HepG2 (cell line): ENCODE measurements at regions not wholly inside any gene's neighbourhood (a gene's known extent, or its start where the extent isn't known, plus 50 kb on each side); places are given as distances from the start of the nearest gene placed in this dataset.

ENCODE experiments used
- ATAC-seq: fragments of 200-7000 bp; cut with Tn5 transposase; 3 replicates; pipeline ENCODE4 v1.9.1; 2020; ENCODE audit warnings: mild to moderate bottlenecking, moderate library complexity
- BruUV-seq: library from RNA; stranded (reverse); fragments of 400-500 nt; replicated peaks from 2 replicates; lab custom pipeline; 2021; lab: Mats Ljungman, UMichigan
- CTCF ChIA-PET: fragments of 300-600 bp; formaldehyde crosslinking; extraction: SDS; loops from one replicate; lab custom pipeline; 2021; ENCODE audit warnings: low total read pairs, inconsistent platforms, low intra/inter-chr PET ratio; lab: Yijun Ruan, JAX
- POLR2A ChIA-PET: fragments of 350-600 bp; sonication (Branson Sonifier 250); formaldehyde crosslinking; loops from one replicate; lab custom pipeline; 2020; ENCODE audit warnings: antibody characterized with exemption, inconsistent platforms; lab: Yijun Ruan, JAX
- DNase-seq: peaks from one replicate; pipeline ENCODE4 v3.0.0-alpha.2; 2015; ENCODE audit warnings: low spot score
- FAIRE-seq: peaks from 3 replicates; lab custom pipeline; 2011; peaks lifted over from hg19 to GRCh38; lab: Jason Lieb, UNC
- H2AFZ ChIP-seq: one replicate; pipeline ENCODE4 v1.6.1; 2011; ENCODE audit warnings: low read length, inconsistent platforms
- H3K27ac ChIP-seq: fragments of 300-600 bp; 3 replicates; pipeline ENCODE4 v1.8.0; 2011; ENCODE audit warnings: mixed run types, mild to moderate bottlenecking, mixed read lengths, low read length, inconsistent platforms; ENCODE audit not compliant: insufficient read depth; ENCODE audit errors: extremely low read length
- H3K27me3 ChIP-seq, 2 experiments: fragments of 200-600 bp in 1 of 2; 2 replicates in 1 of 2; 3 replicates in 1 of 2; pipeline versions ENCODE4 v1.6.0 to v1.8.0; 2011; ENCODE audit warnings: low read length in 2 of 2, mild to moderate bottlenecking in 2 of 2, moderate library complexity in 2 of 2, inconsistent platforms in 1 of 2; ENCODE audit not compliant: insufficient read depth in 2 of 2, control insufficient read depth in 1 of 2
- H3K36me3 ChIP-seq, 2 experiments: fragments of 200-600 bp in 1 of 2; replicated peaks in 1 of 2; 2 replicates in 1 of 2; 3 replicates in 1 of 2; pipeline versions ENCODE4 v1.5.1 to v1.8.0; 2011; ENCODE audit warnings: low read length in 2 of 2, inconsistent platforms in 1 of 2; ENCODE audit not compliant: insufficient read depth in 2 of 2, control insufficient read depth in 1 of 2
- H3K4me1 ChIP-seq: 2 replicates; pipeline ENCODE4 v1.5.1; 2012; ENCODE audit warnings: low read length, inconsistent platforms; ENCODE audit not compliant: insufficient read depth
- H3K4me2 ChIP-seq: 2 replicates; pipeline ENCODE4 v1.6.0; 2011; ENCODE audit warnings: low read depth, low read length, inconsistent platforms
- H3K4me3 ChIP-seq, 3 experiments: fragments of 200-600 bp in 1 of 3; sonication (generic), shearing (Covaris generic) in 1 of 3; replicated peaks in 1 of 3; 2 replicates each; pipeline ENCODE4 v1.5.1; 2011 to 2016; ENCODE audit warnings: low read length in 3 of 3, inconsistent platforms in 2 of 3, low read depth in 2 of 3, mild to moderate bottlenecking in 2 of 3, control low read depth in 1 of 3, mixed read lengths in 1 of 3; ENCODE audit not compliant: insufficient read depth in 1 of 3
- H3K79me2 ChIP-seq: one replicate; pipeline ENCODE4 v1.6.1; 2011; ENCODE audit warnings: low read length, inconsistent platforms; ENCODE audit not compliant: insufficient read depth
- H3K9ac ChIP-seq: 2 replicates; pipeline ENCODE4 v1.6.0; 2011; ENCODE audit warnings: mild to moderate bottlenecking, low read depth, low read length, inconsistent platforms; ENCODE audit not compliant: insufficient read depth
- H3K9me3 ChIP-seq: 2 replicates; pipeline ENCODE4 v1.5.1; 2012; ENCODE audit warnings: mild to moderate bottlenecking, low read length
- H4K20me1 ChIP-seq: 2 replicates; pipeline ENCODE4 v1.6.0; 2011; ENCODE audit warnings: inconsistent platforms, mild to moderate bottlenecking, low read length, moderate library complexity; ENCODE audit not compliant: insufficient read depth
- CBX5 ChIP-seq: sonication (generic); formaldehyde crosslinking; IDR thresholded peaks from 2 replicates; pipeline ENCODE4 v1.4.0; 2020; ENCODE audit warnings: missing genetic modification reagents, borderline replicate concordance
- CEBPB ChIP-seq: IDR thresholded peaks from 2 replicates; pipeline ENCODE4 v1.6.1; 2011; ENCODE audit warnings: low read depth, low read length, improper control_type of control experiment, borderline replicate concordance
- EHMT2 ChIP-seq: fragments of 200-600 bp; sonication (generic); IDR thresholded peaks from 2 replicates; pipeline ENCODE4 v1.7.0; 2017; ENCODE audit warnings: antibody characterized with exemption, low read depth, low read length, borderline replicate concordance
- JUND ChIP-seq: sonication (generic); formaldehyde crosslinking; IDR thresholded peaks from 2 replicates; pipeline ENCODE4 v1.8.0; 2022; ENCODE audit warnings: mild to moderate bottlenecking, missing genetic modification reagents
- KLF16 ChIP-seq, 2 experiments: sonication (generic) in 1 of 2; formaldehyde crosslinking in 1 of 2; IDR thresholded peaks; 2 replicates each; pipeline versions ENCODE4 v1.6.1 to v1.8.0; 2016 to 2023; ENCODE audit warnings: missing genetic modification reagents in 2 of 2, missing compliant biosample characterization in 1 of 2
- MTF1 ChIP-seq: sonication (generic); formaldehyde crosslinking; IDR thresholded peaks from 2 replicates; pipeline ENCODE4 v1.5.0; 2020; ENCODE audit warnings: missing genetic modification reagents
- NFE2 ChIP-seq: sonication (generic); formaldehyde crosslinking; IDR thresholded peaks from 2 replicates; pipeline ENCODE4 v1.4.0; 2020; ENCODE audit warnings: missing genetic modification reagents
- POGZ ChIP-seq: sonication (generic); formaldehyde crosslinking; IDR thresholded peaks from 2 replicates; pipeline ENCODE4 v1.4.0; 2020; ENCODE audit warnings: mild to moderate bottlenecking, missing genetic modification reagents
- TCF12 ChIP-seq, 2 experiments: fragments of 450-650 bp in 1 of 2; sonication (generic) in 1 of 2; formaldehyde crosslinking in 1 of 2; IDR thresholded peaks; 2 replicates each; pipeline versions ENCODE4 v1.6.1 to v1.8.0; 2017 to 2022; ENCODE audit warnings: antibody characterized with exemption in 1 of 2, mild to moderate bottlenecking in 1 of 2, missing genetic modification reagents in 1 of 2, moderate library complexity in 1 of 2
- TFDP2 ChIP-seq: sonication (generic); formaldehyde crosslinking; IDR thresholded peaks from 2 replicates; pipeline ENCODE4 v1.4.0; 2020; ENCODE audit warnings: missing genetic modification reagents
- ZFX ChIP-seq: sonication (generic); formaldehyde crosslinking; IDR thresholded peaks from 2 replicates; pipeline ENCODE4 v1.4.0; 2020; ENCODE audit warnings: mild to moderate bottlenecking, low read depth, missing genetic modification reagents, moderate library complexity
- ZNF224 ChIP-seq: sonication (generic); formaldehyde crosslinking; IDR thresholded peaks from 2 replicates; pipeline ENCODE4 v1.5.0; 2020; ENCODE audit warnings: mild to moderate bottlenecking, missing genetic modification reagents
- ZNF329 ChIP-seq: sonication (generic); formaldehyde crosslinking; IDR thresholded peaks from 2 replicates; pipeline ENCODE4 v1.9.0; 2021; ENCODE audit warnings: low read depth, mild to moderate bottlenecking, missing genetic modification reagents
- ZNF629 ChIP-seq: sonication (generic); formaldehyde crosslinking; conservative IDR thresholded peaks from 2 replicates; pipeline ENCODE4 v1.5.0; 2020; ENCODE audit warnings: missing genetic modification reagents
- ZNF746 ChIP-seq: sonication (generic); formaldehyde crosslinking; IDR thresholded peaks from 2 replicates; pipeline ENCODE4 v1.8.0; 2022; ENCODE audit warnings: mild to moderate bottlenecking, missing genetic modification reagents
- ZSCAN21 ChIP-seq: sonication (generic); formaldehyde crosslinking; IDR thresholded peaks from 2 replicates; pipeline ENCODE4 v1.8.0; 2022; ENCODE audit warnings: mild to moderate bottlenecking, missing genetic modification reagents, moderate library complexity, borderline replicate concordance
- WGBS: methylation state at CpG from one replicate; pipeline ENCODE4 v1.1.6; 2017; ENCODE audit warnings: low lambda C conversion rate; 5-methylcytosine and 5-hydroxymethylcytosine counted together
- in situ Hi-C: cut with HindIII; loops from 2 replicates; pipeline ENCODE4 v1.10.0; 2017; ENCODE audit warnings: low pct_unique_long_range_greater_than_20kb; ENCODE audit not compliant: extremely low pct_ligation_motif_present
- intact Hi-C: fragments of 100-400 bp; cut with micrococcal nuclease; formaldehyde crosslinking; loops from one replicate; pipeline ENCODE4 v1.10.0; 2022; ENCODE audit not compliant: unreplicated experiment
- TF ChIP-seq, protein P1 (sequence below): sonication (generic); formaldehyde crosslinking; IDR thresholded peaks from 2 replicates; pipeline ENCODE4 v1.8.0; 2022; ENCODE audit warnings: mild to moderate bottlenecking, missing genetic modification reagents
- TF ChIP-seq, protein P2 (sequence below): IDR thresholded peaks from 2 replicates; pipeline ENCODE4 v1.6.1; 2016; ENCODE audit warnings: mild to moderate bottlenecking, missing biosample characterization, missing genetic modification reagents
- TF ChIP-seq, protein P3 (sequence below): sonication (generic); formaldehyde crosslinking; IDR thresholded peaks from 2 replicates; pipeline ENCODE4 v1.5.1; 2020; ENCODE audit warnings: missing genetic modification reagents, mild to moderate bottlenecking, borderline replicate concordance
- TF ChIP-seq, protein P4 (sequence below): sonication (generic); formaldehyde crosslinking; IDR thresholded peaks from 2 replicates; pipeline ENCODE4 v1.4.0; 2020; ENCODE audit warnings: missing genetic modification reagents

GRCh38 chr3:127491323-127491722 is 99.2 kb downstream of the TPRA1 start:
- TF ChIP-seq ZSCAN21 (CRISPR knock-in tag) (no peak), ZNF629 (CRISPR knock-in tag) (no peak), TFDP2 (CRISPR knock-in tag) (no peak), ZFX (no peak), ZNF224 (no peak), POGZ (no peak), EHMT2 (no peak), ZNF746 (CRISPR knock-in tag) (no peak), NFE2 (CRISPR knock-in tag) (no peak), TCF12 (IDR thresholded peaks at IDR 0.05) (no peak), TCF12 (CRISPR knock-in tag; IDR thresholded peaks at IDR 0.05) (no peak), ZNF329 (no peak), JUND (CRISPR knock-in tag) (no peak), CBX5 (CRISPR knock-in tag) (no peak), CEBPB (no peak), MTF1 (no peak), KLF16 (CRISPR knock-in tag; IDR thresholded peaks at IDR 0.05) (no peak)
- TF ChIP-seq, protein P1, sequence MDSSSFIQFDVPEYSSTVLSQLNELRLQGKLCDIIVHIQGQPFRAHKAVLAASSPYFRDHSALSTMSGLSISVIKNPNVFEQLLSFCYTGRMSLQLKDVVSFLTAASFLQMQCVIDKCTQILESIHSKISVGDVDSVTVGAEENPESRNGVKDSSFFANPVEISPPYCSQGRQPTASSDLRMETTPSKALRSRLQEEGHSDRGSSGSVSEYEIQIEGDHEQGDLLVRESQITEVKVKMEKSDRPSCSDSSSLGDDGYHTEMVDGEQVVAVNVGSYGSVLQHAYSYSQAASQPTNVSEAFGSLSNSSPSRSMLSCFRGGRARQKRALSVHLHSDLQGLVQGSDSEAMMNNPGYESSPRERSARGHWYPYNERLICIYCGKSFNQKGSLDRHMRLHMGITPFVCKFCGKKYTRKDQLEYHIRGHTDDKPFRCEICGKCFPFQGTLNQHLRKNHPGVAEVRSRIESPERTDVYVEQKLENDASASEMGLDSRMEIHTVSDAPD (CRISPR knock-in tag): no peak
- TF ChIP-seq, protein P2, sequence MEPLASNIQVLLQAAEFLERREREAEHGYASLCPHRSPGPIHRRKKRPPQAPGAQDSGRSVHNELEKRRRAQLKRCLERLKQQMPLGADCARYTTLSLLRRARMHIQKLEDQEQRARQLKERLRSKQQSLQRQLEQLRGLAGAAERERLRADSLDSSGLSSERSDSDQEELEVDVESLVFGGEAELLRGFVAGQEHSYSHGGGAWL (CRISPR knock-in tag): no peak
- TF ChIP-seq, protein P3, sequence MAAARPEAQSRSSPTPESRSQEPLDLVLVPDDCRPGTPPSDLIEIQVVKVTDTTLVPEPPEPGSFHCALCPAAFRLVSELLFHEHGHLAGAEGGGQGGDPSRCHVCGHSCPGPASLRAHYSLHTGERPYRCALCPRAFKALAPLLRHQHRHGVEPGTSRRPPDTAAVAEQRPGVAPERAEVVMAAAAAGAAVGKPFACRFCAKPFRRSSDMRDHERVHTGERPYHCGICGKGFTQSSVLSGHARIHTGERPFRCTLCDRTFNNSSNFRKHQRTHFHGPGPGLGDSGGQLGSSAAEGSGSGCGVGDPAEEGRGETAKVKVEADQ (CRISPR knock-in tag): no peak
- TF ChIP-seq, protein P4, sequence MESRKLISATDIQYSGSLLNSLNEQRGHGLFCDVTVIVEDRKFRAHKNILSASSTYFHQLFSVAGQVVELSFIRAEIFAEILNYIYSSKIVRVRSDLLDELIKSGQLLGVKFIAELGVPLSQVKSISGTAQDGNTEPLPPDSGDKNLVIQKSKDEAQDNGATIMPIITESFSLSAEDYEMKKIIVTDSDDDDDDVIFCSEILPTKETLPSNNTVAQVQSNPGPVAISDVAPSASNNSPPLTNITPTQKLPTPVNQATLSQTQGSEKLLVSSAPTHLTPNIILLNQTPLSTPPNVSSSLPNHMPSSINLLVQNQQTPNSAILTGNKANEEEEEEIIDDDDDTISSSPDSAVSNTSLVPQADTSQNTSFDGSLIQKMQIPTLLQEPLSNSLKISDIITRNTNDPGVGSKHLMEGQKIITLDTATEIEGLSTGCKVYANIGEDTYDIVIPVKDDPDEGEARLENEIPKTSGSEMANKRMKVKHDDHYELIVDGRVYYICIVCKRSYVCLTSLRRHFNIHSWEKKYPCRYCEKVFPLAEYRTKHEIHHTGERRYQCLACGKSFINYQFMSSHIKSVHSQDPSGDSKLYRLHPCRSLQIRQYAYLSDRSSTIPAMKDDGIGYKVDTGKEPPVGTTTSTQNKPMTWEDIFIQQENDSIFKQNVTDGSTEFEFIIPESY (CRISPR knock-in tag): no peak
- no TSS peak for BruUV-seq
- Histone ChIP-seq H3K27ac (no peak overlapping the region), H3K4me1 (no peaks in the 10 kb centered on the region), H3K9me3 (no peaks in the 10 kb centered on the region), H4K20me1 (no peaks in the 10 kb centered on the region), H3K79me2 (no peaks in the 10 kb centered on the region), H2AFZ (no peak overlapping the region), H3K4me3 (no peak overlapping the region), H3K27me3 (peaks cover 0 to 9% of the 10 kb centered on the region in 2 experiments; a peak in 2 of 5 replicates), H3K36me3 (no peaks in the 10 kb centered on the region), H3K4me2 (no peak overlapping the region), H3K9ac (no peak overlapping the region)
- 29% methylated on average over 3 of the region's 4 CpGs for WGBS
- ChIA-PET POLR2A (no interaction called here), CTCF (no interaction called here)
- FAIRE-seq (no peak), ATAC-seq (no peak), DNase-seq (no peak)
- intact Hi-C loops: no loop called here
- in situ Hi-C loops: no loop called here
